ENCODE measurements at regions not wholly inside any gene's neighbourhood (a gene's known extent, or its start where the extent isn't known, plus 50 kb on each side); places are given as distances from the start of the nearest gene placed in this dataset.

- no peak for TF ChIP-seq POLR2A (IDR thresholded peaks at IDR 0.05)
- TF ChIP-seq, protein P1, sequence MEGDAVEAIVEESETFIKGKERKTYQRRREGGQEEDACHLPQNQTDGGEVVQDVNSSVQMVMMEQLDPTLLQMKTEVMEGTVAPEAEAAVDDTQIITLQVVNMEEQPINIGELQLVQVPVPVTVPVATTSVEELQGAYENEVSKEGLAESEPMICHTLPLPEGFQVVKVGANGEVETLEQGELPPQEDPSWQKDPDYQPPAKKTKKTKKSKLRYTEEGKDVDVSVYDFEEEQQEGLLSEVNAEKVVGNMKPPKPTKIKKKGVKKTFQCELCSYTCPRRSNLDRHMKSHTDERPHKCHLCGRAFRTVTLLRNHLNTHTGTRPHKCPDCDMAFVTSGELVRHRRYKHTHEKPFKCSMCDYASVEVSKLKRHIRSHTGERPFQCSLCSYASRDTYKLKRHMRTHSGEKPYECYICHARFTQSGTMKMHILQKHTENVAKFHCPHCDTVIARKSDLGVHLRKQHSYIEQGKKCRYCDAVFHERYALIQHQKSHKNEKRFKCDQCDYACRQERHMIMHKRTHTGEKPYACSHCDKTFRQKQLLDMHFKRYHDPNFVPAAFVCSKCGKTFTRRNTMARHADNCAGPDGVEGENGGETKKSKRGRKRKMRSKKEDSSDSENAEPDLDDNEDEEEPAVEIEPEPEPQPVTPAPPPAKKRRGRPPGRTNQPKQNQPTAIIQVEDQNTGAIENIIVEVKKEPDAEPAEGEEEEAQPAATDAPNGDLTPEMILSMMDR (IDR thresholded peaks at IDR 0.05): no peak
- Histone ChIP-seq H3K27ac (no peak overlapping the region), H3K4me1 (no peaks in the 10 kb centered on the region), H3K36me3 (no peaks in the 10 kb centered on the region), H3K9me3 (no peaks in the 10 kb centered on the region), H3K4me3 (no peak overlapping the region), H3K27me3 (no peaks in the 10 kb centered on the region)
- intact Hi-C loops (cut with DNase I): loop anchor here in 1 of 10 donors (5.0 kb wide), 1 partner anchor 655 kb away; no protein-coding TSS in a partner anchor
- DNase-seq: no peak
- ATAC-seq: no peak
- 60 to 70% (median 66%) methylated on average over 3 of the region's 3 CpGs for WGBS, 4 donors
Measured at GRCh38 chr16:62216837-62217236, 180.6 kb upstream of the CDH8 start.

DNA sequence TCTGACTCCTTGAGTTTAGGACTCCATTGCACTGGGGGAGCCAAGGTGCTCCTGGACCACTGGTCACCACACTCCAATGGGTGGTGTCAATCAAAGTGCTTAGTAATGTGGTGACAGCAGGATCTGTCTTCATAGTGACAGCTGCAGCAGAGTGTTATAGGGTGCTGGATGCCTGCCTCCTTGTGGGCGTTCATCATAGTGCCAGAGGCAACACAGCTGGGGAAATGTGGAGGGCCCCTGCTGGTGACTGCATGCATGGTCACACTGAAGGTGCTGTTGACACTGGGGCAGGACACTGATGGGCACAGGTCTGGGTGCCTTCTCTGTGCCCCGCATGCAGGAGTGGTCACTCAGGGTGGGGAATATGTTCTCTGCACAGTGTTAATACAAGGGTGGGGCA is 177.5 kb upstream of the CDH8 start:
- no peaks in the 10 kb centered on the region for H3K27me3 ChIP-seq
- H3K36me3 ChIP-seq: no peaks in the 10 kb centered on the region
- H3K4me1 ChIP-seq: no peaks in the 10 kb centered on the region
- WGBS, 4 donors: 50 to 57% (median 56%) methylated on average over 1 to 2 of the region's 2 CpGs
- intact Hi-C loops (cut with DNase I): no loop called here
- no peak for ATAC-seq
- no peak overlapping the region for H3K27ac ChIP-seq
- DNase-seq: no peak
- no peaks in the 10 kb centered on the region for H3K9me3 ChIP-seq
- H3K4me3 ChIP-seq: no peak overlapping the region
- TF ChIP-seq, protein P1 (IDR thresholded peaks at IDR 0.05): no peak
- no peak for TF ChIP-seq POLR2A (IDR thresholded peaks at IDR 0.05)

DNA sequence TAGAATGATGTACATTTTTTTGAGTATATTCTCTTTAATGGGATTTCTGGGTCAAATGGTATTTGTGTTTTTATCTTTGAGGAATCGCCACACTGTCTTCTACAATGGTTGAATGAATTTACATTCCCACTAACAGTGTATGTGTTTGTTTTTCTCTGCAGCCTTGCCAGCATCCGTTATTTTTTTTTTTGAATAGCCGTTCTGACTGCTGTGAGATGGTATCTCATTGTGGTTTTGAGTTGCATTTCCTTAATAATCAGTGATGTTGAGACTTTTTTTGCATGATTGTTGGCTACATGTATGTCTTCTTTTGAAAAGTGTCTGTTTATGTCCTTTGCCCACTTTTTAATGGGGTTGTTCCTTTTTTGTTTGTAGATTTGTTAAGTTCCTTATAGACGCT is 172.7 kb upstream of the CDH8 start:
- H3K4me3 ChIP-seq: no peak overlapping the region
- H3K27ac ChIP-seq: no peak overlapping the region
- no peaks in the 10 kb centered on the region for H3K4me1 ChIP-seq
- WGBS, 4 donors: 66 to 77% (median 72%) methylated on average over 4 of the region's 4 CpGs
- intact Hi-C loops (cut with DNase I): no loop called here
- no peak for TF ChIP-seq POLR2A (IDR thresholded peaks at IDR 0.05)
- TF ChIP-seq, protein P1 (IDR thresholded peaks at IDR 0.05): no peak
- no peaks in the 10 kb centered on the region for H3K9me3 ChIP-seq
- H3K36me3 ChIP-seq: no peaks in the 10 kb centered on the region
- no peak for DNase-seq
- ATAC-seq: no peak
- no peaks in the 10 kb centered on the region for H3K27me3 ChIP-seq

GRCh38 chr16:62205459-62205858 is 169.2 kb upstream of the CDH8 start:
- 0 to 81% (median 20%) methylated on average over 1 of the region's 1 CpG for WGBS, 4 donors
- ATAC-seq: no peak
- TF ChIP-seq, protein P1 (IDR thresholded peaks at IDR 0.05): peak in 1 of 12 donors; percentile 9
- TF ChIP-seq POLR2A (IDR thresholded peaks at IDR 0.05): no peak
- Histone ChIP-seq H3K9me3 (peaks cover 0 to 3% (median 0%) of the 10 kb centered on the region in 12 donors), H3K36me3 (no peaks in the 10 kb centered on the region), H3K4me1 (no peaks in the 10 kb centered on the region), H3K4me3 (no peak overlapping the region), H3K27ac (no peak overlapping the region), H3K27me3 (no peaks in the 10 kb centered on the region)
- DNase-seq: no peak
- intact Hi-C loops (cut with DNase I): no loop called here
